GM12878 (cell line): ENCODE measurements at regions not wholly inside any gene's neighbourhood (a gene's known extent, or its start where the extent isn't known, plus 50 kb on each side); places are given as distances from the start of the nearest gene placed in this dataset.

Source experiments
- ATAC-seq: fragments of 200-7000 bp; cut with Tn5 transposase; 3 replicates; pipeline ENCODE4 v1.9.1; 2020; ENCODE audit warnings: mild to moderate bottlenecking, moderate library complexity
- BruUV-seq: library from RNA; stranded (reverse); fragments of 400-500 nt; replicated peaks from 2 replicates; lab custom pipeline; 2021; lab: Mats Ljungman, UMichigan
- CTCF ChIA-PET: fragments of 300-600 bp; sonication (Branson Sonifier 250); formaldehyde crosslinking; extraction: SDS; loops from one replicate; lab custom pipeline; 2021; ENCODE audit warnings: inconsistent platforms; lab: Yijun Ruan, JAX
- POLR2A ChIA-PET: fragments of 350-600 bp; formaldehyde crosslinking; extraction: SDS; loops from one replicate; lab custom pipeline; 2021; ENCODE audit warnings: inconsistent platforms; lab: Charles Lee
- RAD21 ChIA-PET: fragments of 300-600 bp; sonication (Branson Sonifier 250); formaldehyde crosslinking; loops from one replicate; lab custom pipeline; 2023; ENCODE audit warnings: antibody characterized with exemption; ENCODE audit not compliant: unreplicated experiment; lab: Charles Lee
- SMC1A ChIA-PET: fragments of 300-600 bp; sonication (Branson Sonifier 250); formaldehyde crosslinking; loops from one replicate; lab custom pipeline; 2023; ENCODE audit not compliant: unreplicated experiment, uncharacterized antibody; lab: Charles Lee
- DNase-seq: peaks from one replicate; pipeline ENCODE4 v3.0.0-alpha.2; 2011; ENCODE audit warnings: low read depth, low spot score
- FAIRE-seq: peaks from 3 replicates; lab custom pipeline; 2011; peaks lifted over from hg19 to GRCh38; lab: Jason Lieb, UNC
- H2AFZ ChIP-seq: 2 replicates; pipeline ENCODE4 v1.6.0; 2011; ENCODE audit warnings: low read depth, low read length, control low read depth; ENCODE audit not compliant: control insufficient read depth
- H3K27ac ChIP-seq: 2 replicates; pipeline ENCODE4 v1.5.1; 2011; ENCODE audit warnings: control low read depth; ENCODE audit not compliant: control insufficient read depth, insufficient read depth
- H3K27me3 ChIP-seq, 2 experiments: replicated peaks in 1 of 2; 2 replicates each; pipeline versions ENCODE4 v1.6.0 to v1.6.1; 2011; ENCODE audit warnings: low read length in 1 of 2; ENCODE audit not compliant: control insufficient read depth in 2 of 2, insufficient read depth in 2 of 2
- H3K36me3 ChIP-seq, 2 experiments: 2 replicates each; pipeline ENCODE4 v1.5.1; 2011; ENCODE audit warnings: low read length in 1 of 2; ENCODE audit not compliant: control insufficient read depth in 2 of 2, insufficient read depth in 2 of 2
- H3K4me1 ChIP-seq: 2 replicates; pipeline ENCODE4 v1.6.1; 2011; ENCODE audit warnings: mild to moderate bottlenecking, low read length, moderate library complexity, mixed read lengths; ENCODE audit not compliant: control insufficient read depth, insufficient read depth
- H3K4me2 ChIP-seq: 2 replicates; pipeline ENCODE4 v1.6.0; 2011; ENCODE audit warnings: control low read depth; ENCODE audit not compliant: control insufficient read depth, insufficient read depth
- H3K4me3 ChIP-seq: fragments of 200-600 bp; sonication (generic); 2 replicates; pipeline ENCODE4 v1.5.1; 2016
- H3K79me2 ChIP-seq: 2 replicates; pipeline ENCODE4 v1.6.0; 2011; ENCODE audit warnings: low read length; ENCODE audit not compliant: control insufficient read depth, insufficient read depth
- H3K9ac ChIP-seq: 2 replicates; pipeline ENCODE4 v1.8.0; 2011; ENCODE audit warnings: low read length, control low read depth, mixed read lengths; ENCODE audit not compliant: control insufficient read depth, insufficient read depth
- H3K9me3 ChIP-seq: replicated peaks from 3 replicates; pipeline ENCODE4 v1.5.1; 2011; ENCODE audit warnings: mild to moderate bottlenecking, low read length; ENCODE audit not compliant: control insufficient read depth, insufficient read depth
- H4K20me1 ChIP-seq: 2 replicates; pipeline ENCODE4 v1.6.0; 2011; ENCODE audit not compliant: control insufficient read depth, insufficient read depth
- BHLHE40 ChIP-seq, 2 experiments: fragments of 450-650 bp in 1 of 2; IDR thresholded peaks; 2 replicates each; pipeline ENCODE4 v1.6.1; 2011 to 2017; ENCODE audit warnings: low read depth in 2 of 2, borderline replicate concordance in 1 of 2, improper control_type of control experiment in 1 of 2, low read length in 1 of 2, mild to moderate bottlenecking in 1 of 2
- CBX3 ChIP-seq: fragments of 200-600 bp; sonication (generic); IDR thresholded peaks from 2 replicates; pipeline ENCODE4 v1.6.1; 2016; ENCODE audit warnings: low read depth, borderline replicate concordance
- CHD2 ChIP-seq: IDR thresholded peaks from 2 replicates; pipeline ENCODE4 v1.6.1; 2011; ENCODE audit warnings: low read depth, low read length, improper control_type of control experiment, borderline replicate concordance
- NFYA ChIP-seq: IDR thresholded peaks from 2 replicates; pipeline ENCODE4 v1.6.1; 2011; ENCODE audit warnings: low read depth, mild to moderate bottlenecking, low read length, improper control_type of control experiment, borderline replicate concordance
- ZNF207 ChIP-seq: fragments of 450-650 bp; IDR thresholded peaks from 2 replicates; pipeline ENCODE4 v1.6.1; 2014; ENCODE audit warnings: antibody characterized with exemption, mild to moderate bottlenecking, borderline replicate concordance
- WGBS: methylation state at CpG from one replicate; pipeline ENCODE4 v1.1.6; 2016; ENCODE audit warnings: low lambda C conversion rate; ENCODE audit not compliant: insufficient replicate concordance, insufficient coverage; ENCODE audit errors: missing lambda C conversion rate; 5-methylcytosine and 5-hydroxymethylcytosine counted together
- in situ Hi-C: fragments of 300-500 bp; cut with MboI; formaldehyde crosslinking; loops from 9 replicates; pipeline ENCODE4 v1.14.3; 2018; ENCODE audit warnings: mixed read lengths
- intact Hi-C: fragments of 100-400 bp; cut with micrococcal nuclease; formaldehyde crosslinking; loops from one replicate; pipeline ENCODE4 v1.14.2; 2022; ENCODE audit not compliant: unreplicated experiment
- TF ChIP-seq, protein P1 (sequence below): fragments of 450-650 bp; IDR thresholded peaks from 2 replicates; pipeline ENCODE4 v1.6.1; 2017; ENCODE audit warnings: mild to moderate bottlenecking, moderate library complexity
- TF ChIP-seq, protein P2 (sequence below): IDR thresholded peaks from 2 replicates; pipeline ENCODE4 v1.6.1; 2012; ENCODE audit warnings: low read depth, low read length, improper control_type of control experiment
- TF ChIP-seq, protein P3 (sequence below): fragments of 450-650 bp; IDR thresholded peaks from 2 replicates; pipeline ENCODE4 v1.6.1; 2018; ENCODE audit warnings: mild to moderate bottlenecking, low read depth, moderate library complexity; ENCODE audit not compliant: partially characterized antibody

DNA sequence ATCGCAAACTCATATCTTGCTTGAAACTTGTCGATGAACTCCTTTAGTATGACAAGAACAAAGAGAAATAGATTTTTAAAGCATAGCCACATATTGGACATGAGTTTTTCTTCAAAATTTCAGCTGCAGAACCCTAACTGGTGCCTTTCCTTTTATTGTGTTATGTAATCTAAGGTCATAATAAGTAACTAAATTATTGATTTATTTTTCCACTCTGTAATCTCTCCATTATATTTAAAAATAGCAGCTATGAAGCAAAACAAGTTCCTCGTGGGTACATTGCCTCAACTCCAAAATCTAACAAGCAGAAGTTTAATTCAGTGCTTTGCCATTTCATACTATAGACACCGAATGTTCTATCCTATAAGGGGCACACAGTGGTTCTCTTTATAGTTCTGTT, 159.2 kb upstream of the PRSS1 start:
- Histone ChIP-seq H3K27ac (no peak overlapping the region), H3K4me3 (no peak overlapping the region), H2AFZ (no peak overlapping the region), H3K36me3 (no peaks in the 10 kb centered on the region), H3K79me2 (no peaks in the 10 kb centered on the region), H3K4me2 (no peak overlapping the region), H3K9ac (no peak overlapping the region), H3K27me3 (no peaks in the 10 kb centered on the region), H3K9me3 (no peaks in the 10 kb centered on the region), H3K4me1 (no peaks in the 10 kb centered on the region), H4K20me1 (no peaks in the 10 kb centered on the region)
- in situ Hi-C loops (no loop called here), intact Hi-C loops (no loop called here)
- TF ChIP-seq ZNF207 (no peak), BHLHE40 (IDR thresholded peaks at IDR 0.05; ENCODE audit: borderline replicate concordance in 1 of 2, low read depth in 2 of 2, low read length in 1 of 2) (no peak), NFYA (no peak), CHD2 (no peak), CBX3 (no peak)
- TF ChIP-seq, protein P1, sequence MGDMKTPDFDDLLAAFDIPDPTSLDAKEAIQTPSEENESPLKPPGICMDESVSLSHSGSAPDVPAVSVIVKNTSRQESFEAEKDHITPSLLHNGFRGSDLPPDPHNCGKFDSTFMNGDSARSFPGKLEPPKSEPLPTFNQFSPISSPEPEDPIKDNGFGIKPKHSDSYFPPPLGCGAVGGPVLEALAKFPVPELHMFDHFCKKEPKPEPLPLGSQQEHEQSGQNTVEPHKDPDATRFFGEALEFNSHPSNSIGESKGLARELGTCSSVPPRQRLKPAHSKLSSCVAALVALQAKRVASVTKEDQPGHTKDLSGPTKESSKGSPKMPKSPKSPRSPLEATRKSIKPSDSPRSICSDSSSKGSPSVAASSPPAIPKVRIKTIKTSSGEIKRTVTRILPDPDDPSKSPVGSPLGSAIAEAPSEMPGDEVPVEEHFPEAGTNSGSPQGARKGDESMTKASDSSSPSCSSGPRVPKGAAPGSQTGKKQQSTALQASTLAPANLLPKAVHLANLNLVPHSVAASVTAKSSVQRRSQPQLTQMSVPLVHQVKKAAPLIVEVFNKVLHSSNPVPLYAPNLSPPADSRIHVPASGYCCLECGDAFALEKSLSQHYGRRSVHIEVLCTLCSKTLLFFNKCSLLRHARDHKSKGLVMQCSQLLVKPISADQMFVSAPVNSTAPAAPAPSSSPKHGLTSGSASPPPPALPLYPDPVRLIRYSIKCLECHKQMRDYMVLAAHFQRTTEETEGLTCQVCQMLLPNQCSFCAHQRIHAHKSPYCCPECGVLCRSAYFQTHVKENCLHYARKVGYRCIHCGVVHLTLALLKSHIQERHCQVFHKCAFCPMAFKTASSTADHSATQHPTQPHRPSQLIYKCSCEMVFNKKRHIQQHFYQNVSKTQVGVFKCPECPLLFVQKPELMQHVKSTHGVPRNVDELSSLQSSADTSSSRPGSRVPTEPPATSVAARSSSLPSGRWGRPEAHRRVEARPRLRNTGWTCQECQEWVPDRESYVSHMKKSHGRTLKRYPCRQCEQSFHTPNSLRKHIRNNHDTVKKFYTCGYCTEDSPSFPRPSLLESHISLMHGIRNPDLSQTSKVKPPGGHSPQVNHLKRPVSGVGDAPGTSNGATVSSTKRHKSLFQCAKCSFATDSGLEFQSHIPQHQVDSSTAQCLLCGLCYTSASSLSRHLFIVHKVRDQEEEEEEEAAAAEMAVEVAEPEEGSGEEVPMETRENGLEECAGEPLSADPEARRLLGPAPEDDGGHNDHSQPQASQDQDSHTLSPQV: no peak
- TF ChIP-seq, protein P2, sequence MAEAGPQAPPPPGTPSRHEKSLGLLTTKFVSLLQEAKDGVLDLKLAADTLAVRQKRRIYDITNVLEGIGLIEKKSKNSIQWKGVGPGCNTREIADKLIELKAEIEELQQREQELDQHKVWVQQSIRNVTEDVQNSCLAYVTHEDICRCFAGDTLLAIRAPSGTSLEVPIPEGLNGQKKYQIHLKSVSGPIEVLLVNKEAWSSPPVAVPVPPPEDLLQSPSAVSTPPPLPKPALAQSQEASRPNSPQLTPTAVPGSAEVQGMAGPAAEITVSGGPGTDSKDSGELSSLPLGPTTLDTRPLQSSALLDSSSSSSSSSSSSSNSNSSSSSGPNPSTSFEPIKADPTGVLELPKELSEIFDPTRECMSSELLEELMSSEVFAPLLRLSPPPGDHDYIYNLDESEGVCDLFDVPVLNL: no peak
- TF ChIP-seq, protein P3, sequence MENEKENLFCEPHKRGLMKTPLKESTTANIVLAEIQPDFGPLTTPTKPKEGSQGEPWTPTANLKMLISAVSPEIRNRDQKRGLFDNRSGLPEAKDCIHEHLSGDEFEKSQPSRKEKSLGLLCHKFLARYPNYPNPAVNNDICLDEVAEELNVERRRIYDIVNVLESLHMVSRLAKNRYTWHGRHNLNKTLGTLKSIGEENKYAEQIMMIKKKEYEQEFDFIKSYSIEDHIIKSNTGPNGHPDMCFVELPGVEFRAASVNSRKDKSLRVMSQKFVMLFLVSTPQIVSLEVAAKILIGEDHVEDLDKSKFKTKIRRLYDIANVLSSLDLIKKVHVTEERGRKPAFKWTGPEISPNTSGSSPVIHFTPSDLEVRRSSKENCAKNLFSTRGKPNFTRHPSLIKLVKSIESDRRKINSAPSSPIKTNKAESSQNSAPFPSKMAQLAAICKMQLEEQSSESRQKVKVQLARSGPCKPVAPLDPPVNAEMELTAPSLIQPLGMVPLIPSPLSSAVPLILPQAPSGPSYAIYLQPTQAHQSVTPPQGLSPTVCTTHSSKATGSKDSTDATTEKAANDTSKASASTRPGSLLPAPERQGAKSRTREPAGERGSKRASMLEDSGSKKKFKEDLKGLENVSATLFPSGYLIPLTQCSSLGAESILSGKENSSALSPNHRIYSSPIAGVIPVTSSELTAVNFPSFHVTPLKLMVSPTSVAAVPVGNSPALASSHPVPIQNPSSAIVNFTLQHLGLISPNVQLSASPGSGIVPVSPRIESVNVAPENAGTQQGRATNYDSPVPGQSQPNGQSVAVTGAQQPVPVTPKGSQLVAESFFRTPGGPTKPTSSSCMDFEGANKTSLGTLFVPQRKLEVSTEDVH: no peak
- POLR2A ChIA-PET: no interaction called here
- no TSS peak for BruUV-seq
- WGBS: 42% methylated on average over 4 of the region's 4 CpGs
- SMC1A ChIA-PET: interaction anchor here (0.9 to 1.1 kb wide), 2 partner anchors 8 to 17 kb away, joined by 3 to 4 read pairs; no protein-coding TSS in a partner anchor
- RAD21 ChIA-PET: interaction anchor here (1.2 to 1.4 kb wide), 3 partner anchors 20 to 55 kb away, joined by 3 to 8 read pairs (median 3); no protein-coding TSS in a partner anchor
- no peak for ATAC-seq
- CTCF ChIA-PET: interaction anchor here (0.9 to 7.2 kb wide), 8 partner anchors 9 to 416 kb away, joined by 3 to 122 read pairs (median 4); no protein-coding TSS in a partner anchor
- DNase-seq: no peak
- no peak for FAIRE-seq
